Fibroblast of peridontal ligament (primary cell): ENCODE measurements at regions not wholly inside any gene's neighbourhood (a gene's known extent, or its start where the extent isn't known, plus 50 kb on each side); places are given as distances from the start of the nearest gene placed in this dataset.
A peak's percentile ranks its signal among the peaks of the same experiment; 100 is the strongest.

Source experiments
- DNase-seq: peaks from one replicate; pipeline ENCODE4 v3.0.0-alpha.2; 2010; ENCODE audit errors: extremely low read depth

- no peak for DNase-seq
Measured at GRCh38 chr5:97580746-97581145, 397.7 kb upstream of the RIOK2 start.

GRCh38 chr5:97591781-97592180 lies 408.7 kb upstream of the RIOK2 start:
- no peak for DNase-seq

GRCh38 chr5:97600486-97600885 lies 417.4 kb upstream of the RIOK2 start:
- no peak for DNase-seq

- DNase-seq: no peak
Measured at GRCh38 chr5:97601651-97602050, 418.6 kb upstream of the RIOK2 start.

- no peak for DNase-seq
Measured at GRCh38 chr5:97606531-97606930, 423.5 kb upstream of the RIOK2 start.

GRCh38 chr5:97608501-97608900 lies 425.5 kb upstream of the RIOK2 start:
- no peak for DNase-seq

- DNase-seq: peak; percentile 57
Measured at GRCh38 chr5:97618721-97619120, 435.7 kb upstream of the RIOK2 start.

GRCh38 chr5:97623441-97623840 lies 440.4 kb upstream of the RIOK2 start:
- DNase-seq: no peak

- peak; percentile 60 for DNase-seq
Measured at GRCh38 chr5:97624886-97625285, 441.8 kb upstream of the RIOK2 start.

- DNase-seq: peak; percentile 23
Measured at GRCh38 chr5:97627272-97627671, 444.2 kb upstream of the RIOK2 start.

- DNase-seq: peak; percentile 5
Measured at GRCh38 chr5:97628031-97628430, 445.0 kb upstream of the RIOK2 start.

GRCh38 chr5:97628807-97629206 lies 445.8 kb upstream of the RIOK2 start:
- DNase-seq: peak; percentile 11

- DNase-seq: peak; percentile 63
Measured at GRCh38 chr5:97629276-97629675, 446.2 kb upstream of the RIOK2 start.

- peak; percentile 23 for DNase-seq
Measured at GRCh38 chr5:97635553-97635952, 452.5 kb upstream of the RIOK2 start.

GRCh38 chr5:97636766-97637165 lies 453.7 kb upstream of the RIOK2 start:
- peak; percentile 70 for DNase-seq

GRCh38 chr5:97641081-97641480 lies 458.0 kb upstream of the RIOK2 start:
- DNase-seq: no peak

GRCh38 chr5:97644206-97644605 lies 461.2 kb upstream of the RIOK2 start:
- no peak for DNase-seq

GRCh38 chr5:97644896-97645295 lies 461.8 kb upstream of the RIOK2 start:
- DNase-seq: no peak

- no peak for DNase-seq
Measured at GRCh38 chr5:97657239-97657638, 474.2 kb upstream of the RIOK2 start.

- peak; percentile 39 for DNase-seq
Measured at GRCh38 chr5:97658116-97658900, 475.3 kb upstream of the RIOK2 start.

- DNase-seq: no peak
Measured at GRCh38 chr5:97666783-97667182, 483.7 kb upstream of the RIOK2 start.

- DNase-seq: no peak
Measured at GRCh38 chr5:97670447-97670846, 487.4 kb upstream of the RIOK2 start.

- no peak for DNase-seq
Measured at GRCh38 chr5:97676608-97677007, 493.6 kb upstream of the RIOK2 start.

- DNase-seq: no peak
Measured at GRCh38 chr5:97694091-97694490, 511.0 kb upstream of the RIOK2 start.
